ENCODE measurements at regions not wholly inside any gene's neighbourhood (a gene's known extent, or its start where the extent isn't known, plus 50 kb on each side); places are given as distances from the start of the nearest gene placed in this dataset.

GRCh38 chr12:84786622-84787021, 126.0 kb downstream of the SLC6A15 start:
- CTCF ChIA-PET = no interaction called here
- ATAC-seq (ENCODE audit: poor library complexity) = no peak
- POLR2A ChIA-PET = no interaction called here
- Histone ChIP-seq H3K9me3 (ENCODE audit: control insufficient read depth in 1 of 2, insufficient read depth in 1 of 2, low read length in 2 of 2) (no peaks in the 10 kb centered on the region), H3K4me1 (ENCODE audit: insufficient read depth, low read length) (no peaks in the 10 kb centered on the region), H3K4me3 (ENCODE audit: low read length) (no peak overlapping the region), H3K27ac (ENCODE audit: low read depth in 1 of 2, low read length in 2 of 2) (no peak overlapping the region), H3K36me3 (ENCODE audit: insufficient read depth, low read length) (no peaks in the 10 kb centered on the region), H3K27me3 (ENCODE audit: control insufficient read depth in 1 of 2, insufficient read depth in 2 of 2, low read length in 2 of 2) (no peaks in the 10 kb centered on the region)
- no peaks in the 10 kb centered on the region for H3K36me3 Mint-ChIP-seq (ENCODE audit: low read depth)
- H3K4me3 Mint-ChIP-seq = no peak overlapping the region
- intact Hi-C loops (cut with DNase I, micrococcal nuclease) = no loop called here
- H3K27ac Mint-ChIP-seq = no peak overlapping the region
- no peak for TF ChIP-seq CTCF (IDR thresholded peaks at IDR 0.05)
- DNase-seq = no peak
- peaks cover 2% of the 10 kb centered on the region for H3K9me3 Mint-ChIP-seq
- no peaks in the 10 kb centered on the region for H3K4me1 Mint-ChIP-seq (ENCODE audit: low read depth)
- no peaks in the 10 kb centered on the region for H3K27me3 Mint-ChIP-seq

DNA sequence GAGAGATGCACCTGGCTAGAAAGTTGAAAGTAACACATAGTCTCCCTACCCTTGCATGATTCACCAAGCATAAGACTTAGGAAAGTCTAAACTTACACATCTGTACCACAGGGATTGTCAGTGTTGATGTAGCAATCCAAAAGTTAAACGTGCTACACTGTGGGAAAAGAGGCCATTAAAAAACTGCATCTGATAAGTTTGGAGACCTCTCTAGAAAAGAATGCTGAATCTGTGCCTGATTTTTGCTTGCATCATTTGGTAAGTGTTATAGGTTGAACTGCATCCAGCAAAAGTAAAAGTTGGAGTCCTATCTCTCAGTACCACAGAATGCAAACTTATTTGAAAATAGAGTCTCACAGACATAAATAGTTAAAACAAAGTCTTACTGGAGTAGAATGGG, 126.6 kb downstream of the SLC6A15 start:
- Histone ChIP-seq H3K27me3 (ENCODE audit: control insufficient read depth in 1 of 2, insufficient read depth in 2 of 2, low read length in 2 of 2) (no peaks in the 10 kb centered on the region), H3K4me3 (ENCODE audit: low read length) (no peak overlapping the region), H3K36me3 (ENCODE audit: insufficient read depth, low read length) (no peaks in the 10 kb centered on the region), H3K4me1 (ENCODE audit: insufficient read depth, low read length) (no peaks in the 10 kb centered on the region), H3K27ac (ENCODE audit: low read depth in 1 of 2, low read length in 2 of 2) (no peak overlapping the region), H3K9me3 (ENCODE audit: control insufficient read depth in 1 of 2, insufficient read depth in 1 of 2, low read length in 2 of 2) (no peaks in the 10 kb centered on the region)
- TF ChIP-seq CTCF (IDR thresholded peaks at IDR 0.05) = no peak
- H3K9me3 Mint-ChIP-seq = peaks cover 2% of the 10 kb centered on the region
- no peak for ATAC-seq (ENCODE audit: poor library complexity)
- intact Hi-C loops (cut with DNase I, micrococcal nuclease) = no loop called here
- H3K27ac Mint-ChIP-seq = no peak overlapping the region
- ChIA-PET POLR2A (no interaction called here), CTCF (no interaction called here)
- no peak overlapping the region for H3K4me3 Mint-ChIP-seq
- H3K4me1 Mint-ChIP-seq (ENCODE audit: low read depth) = no peaks in the 10 kb centered on the region
- no peaks in the 10 kb centered on the region for H3K27me3 Mint-ChIP-seq
- H3K36me3 Mint-ChIP-seq (ENCODE audit: low read depth) = no peaks in the 10 kb centered on the region
- no peak for DNase-seq

GRCh38 chr12:84785281-84785680, 127.3 kb downstream of the SLC6A15 start:
- Histone ChIP-seq H3K4me1 (ENCODE audit: insufficient read depth, low read length) (no peaks in the 10 kb centered on the region), H3K9me3 (ENCODE audit: control insufficient read depth in 1 of 2, insufficient read depth in 1 of 2, low read length in 2 of 2) (no peaks in the 10 kb centered on the region), H3K27ac (ENCODE audit: low read depth in 1 of 2, low read length in 2 of 2) (no peak overlapping the region), H3K4me3 (ENCODE audit: low read length) (no peak overlapping the region), H3K27me3 (ENCODE audit: control insufficient read depth in 1 of 2, insufficient read depth in 2 of 2, low read length in 2 of 2) (no peaks in the 10 kb centered on the region), H3K36me3 (ENCODE audit: insufficient read depth, low read length) (no peaks in the 10 kb centered on the region)
- DNase-seq (no peak), ATAC-seq (ENCODE audit: poor library complexity) (no peak)
- TF ChIP-seq CTCF (IDR thresholded peaks at IDR 0.05) = no peak
- POLR2A ChIA-PET = no interaction called here
- CTCF ChIA-PET = no interaction called here
- peaks cover 2% of the 10 kb centered on the region for H3K9me3 Mint-ChIP-seq
- no peak overlapping the region for H3K4me3 Mint-ChIP-seq
- intact Hi-C loops (cut with DNase I, micrococcal nuclease) = no loop called here
- no peaks in the 10 kb centered on the region for H3K4me1 Mint-ChIP-seq (ENCODE audit: low read depth)
- H3K36me3 Mint-ChIP-seq (ENCODE audit: low read depth) = no peaks in the 10 kb centered on the region
- no peaks in the 10 kb centered on the region for H3K27me3 Mint-ChIP-seq
- no peak overlapping the region for H3K27ac Mint-ChIP-seq

All from CD4-positive, alpha-beta T cell (primary cell).